Common myeloid progenitor, CD34-positive (primary cell): ENCODE measurements at regions not wholly inside any gene's neighbourhood (a gene's known extent, or its start where the extent isn't known, plus 50 kb on each side); places are given as distances from the start of the nearest gene placed in this dataset.
A peak's percentile ranks its signal among the peaks of the same experiment; 100 is the strongest.

Source experiments
- CTCF ChIA-PET: fragments of 350-600 bp; sonication (Branson Sonifier 250); formaldehyde crosslinking; loops from one replicate; lab custom pipeline; 2021; ENCODE audit warnings: antibody characterized with exemption; lab: Charles Lee
- POLR2A ChIA-PET: fragments of 350-600 bp; sonication (Branson Sonifier 250); formaldehyde crosslinking; loops from one replicate; lab custom pipeline; 2021; ENCODE audit warnings: antibody characterized with exemption; lab: Charles Lee
- DNase-seq, 3 donors: peaks; one replicate each; pipeline versions ENCODE4 v3.0.0 to v3.0.0-alpha.2; 2013
- H3K27ac ChIP-seq, 2 experiments: 1 replicate in 1 of 2; 2 replicates in 1 of 2; pipeline ENCODE4 v1.7.0; 2013; ENCODE audit warnings: inconsistent platforms in 2 of 2, low read length in 2 of 2, mild to moderate bottlenecking in 2 of 2, low read depth in 1 of 2, moderate library complexity in 1 of 2; ENCODE audit not compliant: severe bottlenecking in 2 of 2, insufficient read depth in 1 of 2, poor library complexity in 1 of 2
- H3K27me3 ChIP-seq, 5 experiments: replicated peaks in 2 of 5; 1 replicate in 3 of 5; 2 replicates in 2 of 5; pipeline versions ENCODE4 v1.6.1 to v1.7.0; 2013; ENCODE audit warnings: low read length in 4 of 5, mild to moderate bottlenecking in 2 of 5, moderate library complexity in 2 of 5, inconsistent platforms in 1 of 5; ENCODE audit not compliant: insufficient read depth in 5 of 5, control insufficient read depth in 4 of 5
- H3K36me3 ChIP-seq, 4 experiments: 1 replicate in 2 of 4; 2 replicates in 2 of 4; pipeline versions ENCODE4 v1.6.1 to v1.7.0; 2013; ENCODE audit warnings: low read length in 3 of 4, control low read depth in 1 of 4, mild to moderate bottlenecking in 1 of 4; ENCODE audit not compliant: control insufficient read depth in 4 of 4, insufficient read depth in 4 of 4
- H3K4me1 ChIP-seq, 4 experiments: 1 replicate in 3 of 4; 2 replicates in 1 of 4; pipeline versions ENCODE4 v1.6.1 to v1.7.1; 2013; ENCODE audit warnings: low read length in 3 of 4, mild to moderate bottlenecking in 3 of 4, control low read depth in 1 of 4, inconsistent platforms in 1 of 4, moderate library complexity in 1 of 4; ENCODE audit not compliant: control insufficient read depth in 4 of 4, insufficient read depth in 4 of 4; ENCODE audit errors: control extremely low read depth in 1 of 4
- H3K4me3 ChIP-seq, 7 experiments: 1 replicate in 4 of 7; 2 replicates in 3 of 7; pipeline versions ENCODE4 v1.5.1 to v1.7.0; 2013; ENCODE audit warnings: mild to moderate bottlenecking in 7 of 7, low read length in 6 of 7, moderate library complexity in 6 of 7, inconsistent platforms in 2 of 7, low read depth in 2 of 7, control low read depth in 1 of 7; ENCODE audit not compliant: insufficient read depth in 4 of 7, control insufficient read depth in 1 of 7; ENCODE audit errors: extremely low read depth in 1 of 7
- H3K9me3 ChIP-seq, 5 experiments: 1 replicate in 4 of 5; 2 replicates in 1 of 5; pipeline versions ENCODE4 v1.6.1 to v1.7.1; 2013; ENCODE audit warnings: low read length in 4 of 5, mild to moderate bottlenecking in 2 of 5, inconsistent platforms in 1 of 5, low read depth in 1 of 5, moderate library complexity in 1 of 5; ENCODE audit not compliant: control insufficient read depth in 4 of 5, insufficient read depth in 2 of 5; ENCODE audit errors: control extremely low read depth in 1 of 5
- WGBS: methylation state at CpG from one replicate; pipeline ENCODE4 v1.1.5; 2013; ENCODE audit not compliant: insufficient coverage; 5-methylcytosine and 5-hydroxymethylcytosine counted together

- Histone ChIP-seq H3K27ac (no peak overlapping the region), H3K4me1 (no peaks in the 10 kb centered on the region), H3K9me3 (no peaks in the 10 kb centered on the region), H3K36me3 (no peaks in the 10 kb centered on the region), H3K27me3 (no peaks in the 10 kb centered on the region), H3K4me3 (no peak overlapping the region)
- WGBS, result 45% methylated on average over 2 of the region's 3 CpGs
- CTCF ChIA-PET, result no interaction called here
- POLR2A ChIA-PET, result no interaction called here
- DNase-seq, result no peak
Observed at GRCh38 chr12:93042283-93042682, 113.2 kb upstream of the EEA1 start.

DNA sequence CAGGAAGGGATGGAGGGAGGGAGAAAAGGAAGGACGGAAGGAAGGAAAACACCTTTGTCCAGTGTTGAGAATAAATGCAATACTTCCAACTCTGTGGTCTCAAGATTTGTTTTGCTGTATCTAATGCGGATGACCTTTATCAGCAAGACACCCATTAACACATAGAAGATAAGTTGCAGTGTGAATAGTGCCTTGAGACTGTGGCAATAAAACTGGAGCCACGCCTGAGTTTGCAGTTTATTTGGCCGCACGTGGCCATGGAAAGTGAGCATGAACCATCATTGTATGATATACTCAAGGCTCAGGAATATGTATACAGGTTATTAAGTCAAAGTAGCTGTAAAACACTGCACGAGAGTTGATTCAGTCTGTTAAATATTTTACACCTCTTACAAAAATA is 113.6 kb upstream of the EEA1 start:
- ChIA-PET POLR2A (no interaction called here), CTCF (no interaction called here)
- H3K9me3 ChIP-seq, result no peaks in the 10 kb centered on the region
- WGBS, result no CpG with 5 or more reads among the region's 6 CpGs
- no peak overlapping the region for H3K27ac ChIP-seq
- DNase-seq, result no peak
- H3K4me3 ChIP-seq, result no peak overlapping the region
- no peaks in the 10 kb centered on the region for H3K4me1 ChIP-seq
- no peaks in the 10 kb centered on the region for H3K36me3 ChIP-seq
- H3K27me3 ChIP-seq, result no peaks in the 10 kb centered on the region

- H3K4me1 ChIP-seq, result no peaks in the 10 kb centered on the region
- CTCF ChIA-PET, result interaction anchor here (1.0 to 1.2 kb wide), 2 partner anchors 14 to 160 kb away, joined by 3 read pairs; no protein-coding TSS in a partner anchor
Observed at GRCh38 chr12:93043192-93043876, 114.2 kb upstream of the EEA1 start.

DNA sequence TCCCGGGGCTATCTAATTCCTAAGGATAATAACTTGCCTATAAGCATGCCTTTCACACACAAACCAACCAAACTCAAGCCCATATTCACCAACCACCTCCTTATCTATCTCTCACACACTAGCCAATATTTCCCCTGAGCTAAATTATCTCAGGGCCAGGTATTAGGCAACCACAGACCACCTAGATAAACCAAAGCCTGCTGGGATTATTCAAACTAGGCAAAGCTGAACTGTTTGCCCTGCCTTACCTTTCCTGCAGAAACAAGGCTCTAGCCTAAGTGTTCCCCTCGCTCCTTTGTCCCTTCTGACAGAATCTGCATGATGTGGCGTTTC is 114.7 kb upstream of the EEA1 start:
- H3K4me1 ChIP-seq, result no peaks in the 10 kb centered on the region
- H3K4me3 ChIP-seq, result no peak overlapping the region
- H3K27ac ChIP-seq, result no peak overlapping the region
- 85% methylated on average over 3 of the region's 3 CpGs for WGBS
- no peaks in the 10 kb centered on the region for H3K36me3 ChIP-seq
- no peaks in the 10 kb centered on the region for H3K27me3 ChIP-seq
- POLR2A ChIA-PET, result no interaction called here
- no peaks in the 10 kb centered on the region for H3K9me3 ChIP-seq
- CTCF ChIA-PET, result interaction anchor here (1.0 to 1.2 kb wide), 2 partner anchors 14 to 159 kb away, joined by 3 read pairs; no protein-coding TSS in a partner anchor
- peak; percentile 25 to 62 (median 40) for DNase-seq

More at GRCh38 chr12:93043192-93043876, 114.2 kb upstream of the EEA1 start:
- H3K36me3 ChIP-seq, result no peaks in the 10 kb centered on the region
- H3K9me3 ChIP-seq, result no peaks in the 10 kb centered on the region
- 100% methylated on average over 2 of the region's 3 CpGs for WGBS
- H3K4me3 ChIP-seq, result no peak overlapping the region
- H3K27me3 ChIP-seq, result no peaks in the 10 kb centered on the region
- POLR2A ChIA-PET, result no interaction called here
- H3K27ac ChIP-seq, result no peak overlapping the region
- peak in 2 of 3 donors; percentile 4 to 6 for DNase-seq

- DNase-seq, result no peak
- Histone ChIP-seq H3K36me3 (no peaks in the 10 kb centered on the region), H3K9me3 (no peaks in the 10 kb centered on the region), H3K27me3 (no peaks in the 10 kb centered on the region), H3K27ac (no peak overlapping the region), H3K4me3 (no peak overlapping the region), H3K4me1 (no peaks in the 10 kb centered on the region)
- ChIA-PET CTCF (no interaction called here), POLR2A (no interaction called here)
- no CpG with 5 or more reads among the region's 1 CpG for WGBS
Observed at GRCh38 chr12:93047118-93047517, 118.0 kb upstream of the EEA1 start.

- Histone ChIP-seq H3K9me3 (no peaks in the 10 kb centered on the region), H3K4me1 (no peaks in the 10 kb centered on the region), H3K27ac (no peak overlapping the region), H3K27me3 (no peaks in the 10 kb centered on the region), H3K36me3 (no peaks in the 10 kb centered on the region), H3K4me3 (no peak overlapping the region)
- 100% methylated on average over 1 of the region's 3 CpGs for WGBS
- ChIA-PET CTCF (interaction anchor here (1.1 kb wide), 1 partner anchor 341 kb away, joined by 3 read pairs; no protein-coding TSS in a partner anchor), POLR2A (no interaction called here)
- DNase-seq, result no peak
Observed at GRCh38 chr12:93048656-93049055, 119.6 kb upstream of the EEA1 start.

DNA sequence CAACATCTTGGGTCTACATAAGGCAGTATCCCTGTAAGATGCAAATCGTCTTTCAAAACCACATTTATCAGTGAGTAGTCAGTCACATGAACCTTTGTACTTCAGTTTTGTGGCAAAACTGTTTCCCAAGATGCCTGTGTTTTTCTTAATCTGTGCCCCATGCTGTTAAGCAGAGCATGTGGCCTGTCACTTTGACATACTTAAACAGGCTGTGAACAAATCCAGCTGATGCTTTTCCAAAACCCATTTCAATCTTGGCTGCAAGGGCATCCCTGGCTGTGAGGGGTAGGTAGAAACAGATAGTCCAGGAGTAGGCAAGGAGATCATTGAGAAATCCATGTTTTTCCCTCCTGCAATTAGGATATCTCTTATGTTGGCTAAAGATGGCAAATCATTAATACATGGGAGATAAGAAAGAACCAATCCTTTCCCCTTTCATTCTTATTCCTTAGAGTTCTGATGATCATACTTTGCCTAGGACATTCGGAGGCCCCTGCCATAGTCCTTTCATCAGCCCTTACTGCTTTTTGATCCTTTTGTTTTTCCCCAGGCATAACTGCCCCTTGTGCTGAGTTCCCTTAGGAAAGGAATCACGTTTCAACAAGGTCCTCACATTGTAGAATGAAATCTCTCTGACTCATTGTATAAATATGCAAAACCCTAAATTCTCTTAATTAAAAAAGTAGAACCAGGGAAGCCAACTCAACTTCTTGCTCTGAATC is 121.1 kb upstream of the EEA1 start:
- 86% methylated on average over 3 of the region's 3 CpGs for WGBS
- ChIA-PET POLR2A (no interaction called here), CTCF (no interaction called here)
- H3K4me1 ChIP-seq, result no peaks in the 10 kb centered on the region
- H3K27me3 ChIP-seq, result no peaks in the 10 kb centered on the region
- H3K27ac ChIP-seq, result no peak overlapping the region
- no peaks in the 10 kb centered on the region for H3K9me3 ChIP-seq
- H3K36me3 ChIP-seq, result no peaks in the 10 kb centered on the region
- no peak for DNase-seq
- H3K4me3 ChIP-seq, result no peak overlapping the region
